Left lung (tissue), 4 donors: ENCODE measurements at regions not wholly inside any gene's neighbourhood (a gene's known extent, or its start where the extent isn't known, plus 50 kb on each side); places are given as distances from the start of the nearest gene placed in this dataset.
"Not testable (repeated sequence)": the region's sequence is repeated elsewhere in the genome, so short reads cannot be mapped to it uniquely, and the experiment has no call there.

Experiments used
- ATAC-seq: fragments of 200-7000 bp; cut with Tn5 transposase; one replicate; pipeline ENCODE4 v1.9.1; 2020; ENCODE audit warnings: moderate library complexity
- DNase-seq, 4 donors: peaks; one replicate each; pipeline ENCODE4 v3.0.0-alpha.2; 2013 to 2020
- H3K27ac ChIP-seq, 2 donors: fragments of 200-600 bp; sonication (generic) in 1 of 2; one replicate each; pipeline versions ENCODE4 v1.5.0 to v1.8.0; 2020 to 2021
- H3K27me3 ChIP-seq, 2 donors: fragments of 200-600 bp; sonication (generic) in 1 of 2; one replicate each; pipeline versions ENCODE4 v1.5.0 to v1.8.0; 2020 to 2021
- H3K36me3 ChIP-seq, 2 donors: fragments of 200-600 bp; sonication (generic) in 1 of 2; one replicate each; pipeline versions ENCODE4 v1.5.0 to v1.8.0; 2020 to 2021
- H3K4me1 ChIP-seq, 2 donors: fragments of 200-600 bp; one replicate each; pipeline ENCODE4 v1.8.0; 2021
- H3K4me3 ChIP-seq, 2 donors: fragments of 200-600 bp; sonication (generic) in 1 of 2; one replicate each; pipeline versions ENCODE4 v1.5.0 to v1.8.0; 2020 to 2021; ENCODE audit warnings: mild to moderate bottlenecking in 1 of 2
- H3K9me3 ChIP-seq, 2 donors: fragments of 200-600 bp; sonication (generic) in 1 of 2; one replicate each; pipeline versions ENCODE4 v1.5.0 to v1.8.0; 2020 to 2021
- CTCF ChIP-seq, 2 donors: fragments of 200-600 bp; sonication (generic) in 1 of 2; IDR thresholded peaks; one replicate each; pipeline versions ENCODE4 v1.5.0 to v1.8.0; 2021; ENCODE audit warnings: antibody characterized with exemption in 2 of 2
- intact Hi-C, 2 donors: fragments of 100-400 bp; cut with DNase I; formaldehyde crosslinking; loops; one replicate each; pipeline versions ENCODE4 v1.11.2 to v1.14.2; 2022
- donor health status: DM: no; HTN: yes; CAD: no.
- donor health status: DM: no; HTN: no; CAD: no.

DNA sequence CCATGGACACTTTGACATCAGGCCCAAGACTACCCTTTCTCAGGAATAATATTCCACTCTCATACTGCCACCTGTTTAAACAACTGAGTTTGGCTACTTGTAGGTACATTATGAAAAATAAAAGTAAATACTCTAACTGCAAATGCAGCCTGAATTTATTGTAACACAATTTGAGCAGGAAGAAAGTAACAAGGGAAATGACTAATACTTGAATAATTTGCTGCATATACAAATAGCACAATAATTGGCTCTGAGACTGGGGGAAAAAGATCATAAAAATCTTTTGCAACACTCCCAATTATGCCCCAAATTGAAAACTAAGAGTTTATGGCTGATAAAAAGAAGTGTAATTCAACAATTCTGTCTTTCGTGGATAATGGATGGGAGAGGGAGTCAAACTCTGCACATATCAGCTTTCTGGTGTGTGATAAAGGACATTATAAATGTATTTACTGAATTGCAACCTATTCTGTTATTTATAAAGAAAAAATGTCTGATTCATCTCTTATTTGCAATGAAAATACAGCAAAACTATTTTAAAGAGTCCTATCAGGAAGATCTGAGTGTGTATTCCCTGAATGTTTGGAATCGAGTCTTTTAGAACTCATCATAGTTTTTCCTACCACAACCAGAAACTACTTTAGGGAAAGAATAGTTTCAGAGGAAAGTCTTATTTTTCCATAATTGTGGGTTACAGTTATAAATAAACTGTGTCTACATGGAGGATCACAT, 359.0 kb downstream of the JRKL start:
- TF ChIP-seq CTCF (IDR thresholded peaks at IDR 0.05) = no peak
- H3K4me3 ChIP-seq = no peak overlapping the region
- no peaks in the 10 kb centered on the region for H3K36me3 ChIP-seq
- no peak for DNase-seq
- H3K9me3 ChIP-seq = peaks cover 0 to 1% of the 10 kb centered on the region in 2 donors
- ATAC-seq = peak; percentile 68
- intact Hi-C loops = no loop called here
- no peaks in the 10 kb centered on the region for H3K27me3 ChIP-seq
- H3K4me1 ChIP-seq = no peaks in the 10 kb centered on the region
- peak overlapping the region in 1 of 2 donors; percentile 2 for H3K27ac ChIP-seq

DNA sequence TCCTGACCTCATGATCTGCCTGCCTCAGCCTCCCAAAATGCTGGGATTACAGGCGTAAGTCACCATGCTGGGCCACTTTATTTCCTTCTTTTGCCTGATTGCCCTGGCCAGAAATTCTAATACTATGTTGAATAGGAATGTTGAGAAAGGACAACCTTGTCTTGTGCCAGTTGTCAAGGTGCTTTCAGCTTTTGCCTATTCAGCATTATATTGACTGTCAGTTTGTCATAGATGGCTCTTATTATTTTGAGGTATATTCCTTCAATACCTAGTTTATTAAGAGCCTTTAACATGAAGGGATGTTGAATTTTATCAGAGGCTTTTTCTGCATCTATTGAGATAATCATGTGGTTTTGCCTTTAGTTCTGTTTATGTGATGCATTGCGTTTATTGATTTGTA, 362.0 kb downstream of the JRKL start:
- intact Hi-C loops, DNase-seq, H3K36me3 ChIP-seq: not testable (repeated sequence)

DNA sequence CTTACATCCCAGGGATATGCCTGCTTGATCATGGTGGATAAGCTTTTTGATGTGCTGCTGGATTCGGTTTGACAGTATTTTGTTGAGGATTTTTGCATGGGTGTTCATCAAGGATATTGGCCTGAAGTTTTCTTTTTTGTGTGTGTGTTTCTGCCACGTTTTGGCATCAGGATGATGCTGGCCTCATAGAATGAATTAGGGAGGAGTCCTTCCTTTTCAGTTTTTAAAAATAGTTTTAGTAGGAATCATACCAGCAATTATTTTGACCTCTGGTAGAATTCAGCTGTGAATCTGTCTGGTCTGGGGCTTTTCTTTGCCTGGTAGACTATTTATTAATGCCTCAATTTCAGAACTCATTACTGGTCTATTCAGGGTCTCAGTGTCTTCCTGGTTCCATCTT, 362.4 kb downstream of the JRKL start:
- Histone ChIP-seq H3K27me3 (no peaks in the 10 kb centered on the region), H3K9me3 (peaks cover 0 to 3% of the 10 kb centered on the region in 2 donors), H3K27ac (no peak overlapping the region), H3K4me3 (no peak overlapping the region), H3K4me1 (no peaks in the 10 kb centered on the region), H3K36me3 (no peaks in the 10 kb centered on the region)
- intact Hi-C loops = no loop called here
- TF ChIP-seq CTCF (IDR thresholded peaks at IDR 0.05) = no peak
- DNase-seq (no peak), ATAC-seq (no peak)

More for the DNA sequence above, 362.0 kb downstream of the JRKL start:
- not testable (repeated sequence) for H3K27me3 ChIP-seq, H3K4me1 ChIP-seq, H3K27ac ChIP-seq, H3K9me3 ChIP-seq, H3K4me3 ChIP-seq, ATAC-seq

DNA sequence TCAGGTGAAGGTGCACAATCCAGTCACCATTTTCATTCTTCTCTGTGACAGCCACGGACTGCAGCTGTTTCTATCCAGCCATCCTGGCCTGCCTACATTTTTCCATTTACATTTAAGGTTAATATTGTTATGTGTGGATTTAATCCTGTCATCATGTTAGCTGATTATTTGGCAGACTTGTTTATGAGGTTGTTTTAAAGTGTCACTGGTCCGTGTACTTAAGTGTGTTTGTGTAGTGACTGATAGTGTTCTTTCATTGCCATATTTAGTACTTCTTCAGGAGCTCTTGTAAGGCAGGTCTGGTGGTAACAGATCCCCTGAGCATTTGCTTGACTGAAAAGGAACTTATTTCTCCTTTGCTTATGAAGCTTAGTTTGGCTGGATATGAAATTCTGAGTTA, 364.2 kb downstream of the JRKL start:
- H3K27me3 ChIP-seq = no peaks in the 10 kb centered on the region
- intact Hi-C loops = no loop called here
- TF ChIP-seq CTCF (IDR thresholded peaks at IDR 0.05) = no peak

DNA sequence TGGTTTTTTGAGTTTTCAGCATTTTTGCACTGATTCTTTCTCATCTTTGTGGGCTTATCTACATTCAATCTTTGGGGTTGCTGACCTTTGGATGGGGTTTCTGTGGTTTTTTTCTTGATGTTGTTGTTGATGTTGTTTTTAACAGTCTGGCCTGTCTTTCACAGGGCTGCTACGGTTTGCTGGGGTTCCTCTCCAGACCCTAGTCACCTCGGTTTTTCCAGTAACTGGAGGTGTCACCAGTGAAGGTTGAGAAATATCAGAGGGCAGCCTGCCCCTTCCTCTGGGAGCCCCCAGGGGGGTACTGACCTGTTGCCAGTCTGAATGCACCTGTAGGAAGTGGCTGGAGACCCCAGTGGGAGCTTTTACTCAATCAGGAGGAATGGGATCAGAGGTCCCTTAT, 365.4 kb downstream of the JRKL start:
- TF ChIP-seq CTCF (IDR thresholded peaks at IDR 0.05) = no peak
- DNase-seq (no peak), ATAC-seq (no peak)
- no peaks in the 10 kb centered on the region for H3K27me3 ChIP-seq
- no peaks in the 10 kb centered on the region for H3K36me3 ChIP-seq
- peaks cover 0 to 3% of the 10 kb centered on the region in 2 donors for H3K9me3 ChIP-seq
- no peak overlapping the region for H3K27ac ChIP-seq
- intact Hi-C loops = no loop called here
- H3K4me1 ChIP-seq = no peaks in the 10 kb centered on the region
- H3K4me3 ChIP-seq = no peak overlapping the region

More for the DNA sequence above, 364.2 kb downstream of the JRKL start:
- Histone ChIP-seq H3K9me3 (peaks cover 0 to 3% of the 10 kb centered on the region in 2 donors), H3K4me1 (no peaks in the 10 kb centered on the region), H3K4me3 (no peak overlapping the region), H3K27ac (no peak overlapping the region), H3K36me3 (no peaks in the 10 kb centered on the region)
- no peak for ATAC-seq
- no peak for DNase-seq

GRCh38 chr11:96755752-96756151, 365.9 kb downstream of the JRKL start:
- TF ChIP-seq CTCF (IDR thresholded peaks at IDR 0.05) = no peak
- peak in 1 of 4 donors; percentile 45 for DNase-seq
- no peaks in the 10 kb centered on the region for H3K27me3 ChIP-seq
- ATAC-seq = no peak
- no peaks in the 10 kb centered on the region for H3K4me1 ChIP-seq
- no peaks in the 10 kb centered on the region for H3K36me3 ChIP-seq
- no peak overlapping the region for H3K4me3 ChIP-seq
- H3K9me3 ChIP-seq = peaks cover 0 to 3% of the 10 kb centered on the region in 2 donors
- intact Hi-C loops = no loop called here
- no peak overlapping the region for H3K27ac ChIP-seq
